ENCODE measurements at regions not wholly inside any gene's neighbourhood (a gene's known extent, or its start where the extent isn't known, plus 50 kb on each side); places are given as distances from the start of the nearest gene placed in this dataset.

DNA sequence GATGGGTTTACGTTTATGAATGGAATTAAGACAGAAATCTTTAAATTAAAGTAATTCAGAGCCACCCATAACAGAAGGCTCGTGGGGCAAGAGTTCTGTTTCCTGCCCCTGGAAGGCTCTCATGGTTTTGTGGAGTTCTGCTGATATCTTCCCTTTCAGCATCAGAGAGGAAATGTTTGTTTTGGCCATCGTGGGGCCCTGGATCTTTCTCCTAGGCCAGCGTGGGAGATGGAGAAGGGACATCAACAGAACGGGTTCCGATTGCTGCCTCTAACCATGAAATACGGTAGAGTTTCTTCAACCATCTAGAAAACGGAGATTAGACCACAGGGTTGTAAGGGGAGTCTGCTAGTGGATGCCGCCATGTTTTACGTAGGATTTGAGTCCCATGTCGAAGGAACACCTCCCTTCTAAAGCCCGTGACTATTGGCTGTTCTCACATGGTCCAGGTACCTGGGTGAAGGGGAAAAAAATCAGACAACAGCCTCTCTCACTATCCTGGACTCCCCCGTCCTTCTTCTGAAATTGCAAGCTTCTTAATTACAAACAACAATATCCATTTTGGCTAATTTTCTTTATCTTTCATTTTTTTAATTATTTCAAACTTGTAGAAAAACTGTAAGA, 169.1 kb upstream of the CELF2 start:
- POLR2A ChIA-PET: interaction anchor here (0.7 kb wide), 1 partner anchor 24 kb away, joined by 7 read pairs; no protein-coding TSS in a partner anchor
- H3K27ac ChIP-seq (ENCODE audit: insufficient read depth, low read depth, low read length): no peak overlapping the region
- no peaks in the 10 kb centered on the region for H3K4me1 ChIP-seq (ENCODE audit: control insufficient read depth, extremely low read depth, insufficient read depth, low read length)
- intact Hi-C loops (cut with micrococcal nuclease): no loop called here
- H3K79me2 ChIP-seq (ENCODE audit: control insufficient read depth, insufficient read depth, low read length): no peaks in the 10 kb centered on the region
- CTCF ChIA-PET: no interaction called here
- H3K36me3 ChIP-seq (ENCODE audit: control insufficient read depth in 2 of 2, extremely low read depth in 1 of 2, insufficient read depth in 2 of 2, low read length in 2 of 2): no peaks in the 10 kb centered on the region
- dilution Hi-C loops (cut with MboI; ENCODE audit: extremely low pct_ligation_motif_present, low sequenced_read_pairs): no loop called here
- H3K4me3 ChIP-seq (replicated peaks in 1 of 3; ENCODE audit: insufficient read depth in 1 of 3, low read depth in 1 of 3, low read length in 3 of 3): no peak overlapping the region
- H3K9me1 ChIP-seq (replicated peaks; ENCODE audit: control insufficient read depth, extremely low read depth, insufficient read depth, low read length): no peaks in the 10 kb centered on the region
- FAIRE-seq (no peak), DNase-seq (ENCODE audit: low read depth, low spot score) (no peak)
- no peak overlapping the region for H3K4me2 ChIP-seq (ENCODE audit: insufficient read depth, low read length)
- H3K27me3 ChIP-seq (ENCODE audit: control insufficient read depth in 2 of 2, insufficient read depth in 2 of 2, low read length in 2 of 2): no peaks in the 10 kb centered on the region
- BruUV-seq (replicated peaks): no TSS peak
- no peaks in the 10 kb centered on the region for H4K20me1 ChIP-seq (replicated peaks; ENCODE audit: control insufficient read depth, extremely low read depth, insufficient read depth, low read length)
- no peak overlapping the region for H3K9ac ChIP-seq (replicated peaks; ENCODE audit: extremely low read depth, insufficient read depth, low read length)
- TF ChIP-seq, protein P1, sequence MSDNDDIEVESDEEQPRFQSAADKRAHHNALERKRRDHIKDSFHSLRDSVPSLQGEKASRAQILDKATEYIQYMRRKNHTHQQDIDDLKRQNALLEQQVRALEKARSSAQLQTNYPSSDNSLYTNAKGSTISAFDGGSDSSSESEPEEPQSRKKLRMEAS (IDR thresholded peaks at IDR 0.05; ENCODE audit: insufficient read depth, insufficient read length): no peak
- TF ChIP-seq POLR2AphosphoS5 (IDR thresholded peaks at IDR 0.05; ENCODE audit: insufficient read depth, low read depth, low read length) (no peak), GATA2 (IDR thresholded peaks at IDR 0.05; ENCODE audit: insufficient read depth, insufficient read length, low read depth, low read length) (no peak), FOS (IDR thresholded peaks at IDR 0.05; ENCODE audit: borderline replicate concordance, insufficient read depth, low read length) (no peak), MYC (IDR thresholded peaks at IDR 0.05; ENCODE audit: low read depth, low read length) (no peak), POLR2A (IDR thresholded peaks at IDR 0.05; ENCODE audit: low read depth, low read length) (no peak), JUN (IDR thresholded peaks at IDR 0.05; ENCODE audit: borderline replicate concordance, insufficient read depth, insufficient read length, low read depth) (no peak), EZH2 (IDR thresholded peaks at IDR 0.05; ENCODE audit: borderline replicate concordance, low read depth, low read length, severe bottlenecking) (no peak)
- TF ChIP-seq, protein P2, sequence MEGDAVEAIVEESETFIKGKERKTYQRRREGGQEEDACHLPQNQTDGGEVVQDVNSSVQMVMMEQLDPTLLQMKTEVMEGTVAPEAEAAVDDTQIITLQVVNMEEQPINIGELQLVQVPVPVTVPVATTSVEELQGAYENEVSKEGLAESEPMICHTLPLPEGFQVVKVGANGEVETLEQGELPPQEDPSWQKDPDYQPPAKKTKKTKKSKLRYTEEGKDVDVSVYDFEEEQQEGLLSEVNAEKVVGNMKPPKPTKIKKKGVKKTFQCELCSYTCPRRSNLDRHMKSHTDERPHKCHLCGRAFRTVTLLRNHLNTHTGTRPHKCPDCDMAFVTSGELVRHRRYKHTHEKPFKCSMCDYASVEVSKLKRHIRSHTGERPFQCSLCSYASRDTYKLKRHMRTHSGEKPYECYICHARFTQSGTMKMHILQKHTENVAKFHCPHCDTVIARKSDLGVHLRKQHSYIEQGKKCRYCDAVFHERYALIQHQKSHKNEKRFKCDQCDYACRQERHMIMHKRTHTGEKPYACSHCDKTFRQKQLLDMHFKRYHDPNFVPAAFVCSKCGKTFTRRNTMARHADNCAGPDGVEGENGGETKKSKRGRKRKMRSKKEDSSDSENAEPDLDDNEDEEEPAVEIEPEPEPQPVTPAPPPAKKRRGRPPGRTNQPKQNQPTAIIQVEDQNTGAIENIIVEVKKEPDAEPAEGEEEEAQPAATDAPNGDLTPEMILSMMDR (IDR thresholded peaks at IDR 0.05; ENCODE audit: extremely low read depth in 1 of 2, insufficient read depth in 1 of 2, low read depth in 1 of 2, low read length in 2 of 2): no peak
- H3K9me3 ChIP-seq (replicated peaks; ENCODE audit: control insufficient read depth, insufficient read depth, low read length): no peaks in the 10 kb centered on the region
- no peak overlapping the region for H2AFZ ChIP-seq (ENCODE audit: low read depth, low read length)

All from endothelial cell of umbilical vein (primary cell).